ENCODE measurements at regions not wholly inside any gene's neighbourhood (a gene's known extent, or its start where the extent isn't known, plus 50 kb on each side); places are given as distances from the start of the nearest gene placed in this dataset.
A peak's percentile ranks its signal among the peaks of the same experiment; 100 is the strongest.

DNA sequence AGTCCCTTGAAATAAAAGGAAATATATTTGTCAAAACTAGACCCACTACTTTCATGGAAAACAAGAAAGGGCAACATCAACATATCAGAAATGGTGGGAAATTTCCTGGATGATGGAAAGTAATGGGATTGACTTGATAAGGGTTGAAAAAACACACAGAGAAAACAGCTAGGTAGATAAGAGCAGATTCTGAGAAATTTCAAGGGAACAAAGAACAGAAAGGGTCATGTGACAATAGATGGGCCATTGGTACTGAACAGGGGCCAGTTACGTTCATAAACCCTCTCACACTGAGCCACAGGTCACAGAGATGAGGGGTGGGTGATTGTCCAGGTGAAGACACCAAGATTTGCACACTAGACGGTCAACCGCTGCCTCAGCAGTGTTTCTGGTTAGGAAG is 98.7 kb downstream of the QPCT start:
- Histone ChIP-seq H3K4me1 (no peaks in the 10 kb centered on the region), H3K36me3 (no peaks in the 10 kb centered on the region), H3K27ac (no peak overlapping the region), H3K27me3 (peaks cover 0 to 3% (median 0%) of the 10 kb centered on the region in 4 donors), H3K9me3 (no peaks in the 10 kb centered on the region), H3K4me3 (no peak overlapping the region)
- intact Hi-C loops (cut with DNase I), result no loop called here
- FAIRE-seq (no peak), DNase-seq (no peak), ATAC-seq (no peak)
- 87 to 96% methylated on average over 3 of the region's 3 CpGs for WGBS, 2 donors
- TF ChIP-seq, protein P1, sequence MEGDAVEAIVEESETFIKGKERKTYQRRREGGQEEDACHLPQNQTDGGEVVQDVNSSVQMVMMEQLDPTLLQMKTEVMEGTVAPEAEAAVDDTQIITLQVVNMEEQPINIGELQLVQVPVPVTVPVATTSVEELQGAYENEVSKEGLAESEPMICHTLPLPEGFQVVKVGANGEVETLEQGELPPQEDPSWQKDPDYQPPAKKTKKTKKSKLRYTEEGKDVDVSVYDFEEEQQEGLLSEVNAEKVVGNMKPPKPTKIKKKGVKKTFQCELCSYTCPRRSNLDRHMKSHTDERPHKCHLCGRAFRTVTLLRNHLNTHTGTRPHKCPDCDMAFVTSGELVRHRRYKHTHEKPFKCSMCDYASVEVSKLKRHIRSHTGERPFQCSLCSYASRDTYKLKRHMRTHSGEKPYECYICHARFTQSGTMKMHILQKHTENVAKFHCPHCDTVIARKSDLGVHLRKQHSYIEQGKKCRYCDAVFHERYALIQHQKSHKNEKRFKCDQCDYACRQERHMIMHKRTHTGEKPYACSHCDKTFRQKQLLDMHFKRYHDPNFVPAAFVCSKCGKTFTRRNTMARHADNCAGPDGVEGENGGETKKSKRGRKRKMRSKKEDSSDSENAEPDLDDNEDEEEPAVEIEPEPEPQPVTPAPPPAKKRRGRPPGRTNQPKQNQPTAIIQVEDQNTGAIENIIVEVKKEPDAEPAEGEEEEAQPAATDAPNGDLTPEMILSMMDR (IDR thresholded peaks at IDR 0.05), result no peak

- ATAC-seq (no peak), DNase-seq (no peak), FAIRE-seq (no peak)
- Histone ChIP-seq H3K36me3 (no peaks in the 10 kb centered on the region), H3K27me3 (peaks cover 0 to 3% (median 0%) of the 10 kb centered on the region in 4 donors), H3K4me3 (no peak overlapping the region), H3K9me3 (no peaks in the 10 kb centered on the region), H3K4me1 (no peaks in the 10 kb centered on the region), H3K27ac (no peak overlapping the region)
- TF ChIP-seq, protein P1 (IDR thresholded peaks at IDR 0.05), result no peak
- 66 to 77% methylated on average over 3 of the region's 3 CpGs for WGBS, 2 donors
- intact Hi-C loops (cut with DNase I), result no loop called here
These were observed 103.0 kb downstream of the QPCT start for GRCh38 chr2:37447446-37447845.

DNA sequence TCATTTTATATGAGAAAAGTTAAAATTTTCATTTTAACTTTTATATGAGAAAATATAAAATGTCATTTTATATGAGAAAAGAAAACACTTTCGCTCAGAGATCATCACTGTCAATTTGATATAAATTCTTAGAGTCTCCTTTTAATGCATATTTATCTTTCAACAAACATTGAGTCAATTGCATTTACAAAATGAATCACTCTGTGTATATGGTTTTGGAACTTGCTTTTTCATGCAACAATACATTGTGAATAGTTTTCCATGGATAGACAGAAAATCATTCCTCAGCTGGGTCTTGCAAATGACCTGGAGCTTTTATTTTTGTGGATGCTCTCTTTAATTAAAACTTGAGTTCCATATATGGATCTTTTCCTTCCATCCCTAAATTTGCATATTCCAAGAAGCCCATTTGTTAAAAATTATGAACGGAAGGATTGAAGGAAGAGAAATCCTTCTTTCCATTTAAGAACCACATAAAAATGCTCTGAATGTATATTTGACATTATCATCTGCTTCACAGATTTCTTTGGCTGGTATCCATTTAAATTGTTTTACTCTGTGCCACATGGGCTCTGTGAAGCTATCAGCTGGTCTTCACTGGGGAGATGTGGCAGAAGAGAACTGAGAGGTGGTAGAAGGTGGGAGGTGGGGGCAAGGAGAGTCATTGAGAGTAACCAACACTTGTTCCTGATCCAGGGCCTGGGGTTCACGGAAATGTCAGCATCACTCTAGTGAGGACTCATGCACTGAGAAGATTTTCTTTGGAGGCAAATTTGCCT is 104.1 kb downstream of the QPCT start:
- DNase-seq (no peak), FAIRE-seq (peak; percentile 26), ATAC-seq (no peak)
- Histone ChIP-seq H3K4me1 (no peaks in the 10 kb centered on the region), H3K36me3 (no peaks in the 10 kb centered on the region), H3K27me3 (peaks cover 0 to under 1% (median 0%) of the 10 kb centered on the region in 4 donors), H3K4me3 (no peak overlapping the region), H3K27ac (no peak overlapping the region), H3K9me3 (no peaks in the 10 kb centered on the region)
- TF ChIP-seq, protein P1 (IDR thresholded peaks at IDR 0.05), result no peak
- intact Hi-C loops (cut with DNase I), result no loop called here
- WGBS, 2 donors, result 74 to 82% methylated on average over 3 of the region's 3 CpGs

- TF ChIP-seq, protein P1 (IDR thresholded peaks at IDR 0.05), result no peak
- WGBS, 2 donors, result 49 to 58% methylated on average over 8 of the region's 8 CpGs
- FAIRE-seq (no peak), ATAC-seq (no peak), DNase-seq (no peak)
- H3K27me3 ChIP-seq, result no peaks in the 10 kb centered on the region
- intact Hi-C loops (cut with DNase I), result no loop called here
- no peaks in the 10 kb centered on the region for H3K9me3 ChIP-seq
- H3K36me3 ChIP-seq, result no peaks in the 10 kb centered on the region
- no peaks in the 10 kb centered on the region for H3K4me1 ChIP-seq
- H3K4me3 ChIP-seq, result no peak overlapping the region
- H3K27ac ChIP-seq, result no peak overlapping the region
These were observed 105.4 kb downstream of the QPCT start for GRCh38 chr2:37449761-37450296.

GRCh38 chr2:37453027-37453426 is 108.6 kb downstream of the QPCT start:
- whole genome bisulfite sequencing, 2 donors, result 66 to 71% methylated on average over 2 of the region's 2 CpGs
- Histone ChIP-seq H3K4me1 (no peaks in the 10 kb centered on the region), H3K27ac (no peak overlapping the region), H3K9me3 (no peaks in the 10 kb centered on the region), H3K27me3 (no peaks in the 10 kb centered on the region), H3K4me3 (no peak overlapping the region), H3K36me3 (no peaks in the 10 kb centered on the region)
- ATAC-seq (no peak), FAIRE-seq (no peak), DNase-seq (no peak)
- TF ChIP-seq, protein P1 (IDR thresholded peaks at IDR 0.05), result no peak
- intact Hi-C loops (cut with DNase I), result no loop called here

All from pancreas (tissue), 10 donors.